AG10803 (cell line): ENCODE measurements at regions not wholly inside any gene's neighbourhood (a gene's known extent, or its start where the extent isn't known, plus 50 kb on each side); places are given as distances from the start of the nearest gene placed in this dataset.

Experiments used
- DNase-seq: peaks from one replicate; pipeline ENCODE4 v3.0.0; 2010; ENCODE audit warnings: low read depth
- H3K4me3 ChIP-seq: 2 replicates; pipeline ENCODE4 v1.5.1; 2011; ENCODE audit warnings: mild to moderate bottlenecking, low read length, control low read depth
- CTCF ChIP-seq: conservative IDR thresholded peaks from 2 replicates; pipeline ENCODE4 v1.5.1; 2011; ENCODE audit warnings: mild to moderate bottlenecking, low read length, control low read depth, inconsistent platforms

- H3K4me3 ChIP-seq: no peak overlapping the region
- TF ChIP-seq CTCF: no peak
- no peak for DNase-seq
These were observed 1312.2 kb downstream of the PLA2G4A start for GRCh38 chr1:188140958-188141357.

- no peak overlapping the region for H3K4me3 ChIP-seq
- DNase-seq: no peak
- TF ChIP-seq CTCF: no peak
These were observed 1325.4 kb downstream of the PLA2G4A start for GRCh38 chr1:188154196-188154595.

GRCh38 chr1:188154761-188155160, 1326.0 kb downstream of the PLA2G4A start:
- no peak overlapping the region for H3K4me3 ChIP-seq
- TF ChIP-seq CTCF: no peak
- no peak for DNase-seq

- no peak overlapping the region for H3K4me3 ChIP-seq
- DNase-seq: no peak
- TF ChIP-seq CTCF: no peak
These were observed 1326.5 kb downstream of the PLA2G4A start for GRCh38 chr1:188155261-188155660.

DNA sequence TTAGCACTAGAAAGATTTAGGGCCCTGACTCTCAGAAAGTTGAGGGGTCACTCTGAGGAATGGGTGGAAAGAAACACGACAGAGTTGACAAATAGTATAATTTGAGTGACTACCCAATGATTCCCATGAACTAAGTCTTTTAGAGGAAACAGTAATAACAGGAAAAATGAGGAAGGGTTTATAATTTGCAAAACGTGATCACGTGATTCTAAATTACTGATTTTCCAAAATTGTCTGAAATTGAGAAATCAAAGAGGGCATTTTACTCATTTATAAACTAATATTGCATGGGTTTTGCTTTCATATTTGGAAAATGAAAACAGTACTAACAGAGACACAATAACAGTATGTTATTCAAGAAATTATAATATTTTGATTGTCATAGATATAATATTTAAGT, 1335.7 kb downstream of the PLA2G4A start:
- no peak for DNase-seq
- no peak overlapping the region for H3K4me3 ChIP-seq
- TF ChIP-seq CTCF: no peak

- no peak overlapping the region for H3K4me3 ChIP-seq
- DNase-seq: no peak
- no peak for TF ChIP-seq CTCF
These were observed 1337.9 kb downstream of the PLA2G4A start for GRCh38 chr1:188166654-188167053.

DNA sequence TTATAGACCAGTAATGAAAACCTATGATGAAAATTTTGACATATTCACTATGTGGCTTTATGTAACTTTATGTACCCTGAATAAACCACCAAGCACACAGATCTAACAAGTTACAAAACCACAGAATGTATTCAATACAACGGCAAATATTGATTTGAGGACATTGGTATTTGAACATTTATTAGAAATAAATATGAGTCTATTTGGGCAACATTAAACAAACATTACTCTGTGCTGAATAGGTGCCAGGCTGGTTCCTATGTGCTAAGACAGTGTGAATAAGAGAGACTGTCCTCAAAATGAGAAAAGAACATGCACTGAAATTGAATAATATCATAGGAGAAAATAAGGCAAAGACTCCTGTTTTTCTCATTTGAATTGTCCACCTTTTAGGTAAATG, 1341.2 kb downstream of the PLA2G4A start:
- H3K4me3 ChIP-seq: no peak overlapping the region
- TF ChIP-seq CTCF: no peak
- no peak for DNase-seq
